Stimulated activated CD8-positive, alpha-beta memory T cell treated with anti-CD3 and anti-CD28 coated beads, Interleukin-12 subunit alpha, Interleukin-12 subunit beta, amount 100 ng/mL, for 1 hour (primary cell): ENCODE measurements at regions not wholly inside any gene's neighbourhood (a gene's known extent, or its start where the extent isn't known, plus 50 kb on each side); places are given as distances from the start of the nearest gene placed in this dataset.

ENCODE experiments used
- DNase-seq: peaks from one replicate; pipeline ENCODE4 v3.0.0-alpha.2; 2020; ENCODE audit warnings: low read depth

GRCh38 chr13:107203146-107203847 lies 635.4 kb upstream of the ARGLU1 start:
- no peak for DNase-seq

DNA sequence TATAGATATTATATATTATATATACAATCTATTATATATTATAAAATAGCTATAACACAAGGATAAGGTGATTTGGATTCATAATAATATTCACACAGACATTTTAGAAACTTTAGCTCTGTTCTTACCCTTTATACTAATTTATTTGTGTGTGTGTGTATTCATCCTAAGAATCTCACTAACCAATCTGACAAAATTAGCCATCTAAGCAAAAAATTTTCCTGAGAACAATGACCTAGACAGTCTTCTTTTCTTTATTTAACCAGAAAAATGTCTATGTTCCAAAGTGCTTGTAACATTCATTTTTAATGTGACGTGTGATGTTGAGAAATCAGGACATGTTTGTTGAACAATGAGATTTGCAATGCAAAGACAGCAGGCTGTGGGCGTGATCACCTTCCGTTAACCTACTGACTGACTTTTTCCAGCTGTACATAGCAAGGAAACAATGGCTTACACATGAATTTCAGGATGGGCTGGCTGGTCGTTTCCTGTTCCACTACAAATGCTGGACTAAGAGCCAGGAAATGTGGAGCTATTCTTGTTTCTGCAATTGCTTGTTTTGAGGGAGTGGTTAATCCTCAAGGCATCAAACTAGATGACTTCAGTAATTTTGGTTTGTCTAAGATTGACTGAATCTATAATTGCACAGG lies 634.6 kb upstream of the ARGLU1 start:
- DNase-seq: no peak

DNA sequence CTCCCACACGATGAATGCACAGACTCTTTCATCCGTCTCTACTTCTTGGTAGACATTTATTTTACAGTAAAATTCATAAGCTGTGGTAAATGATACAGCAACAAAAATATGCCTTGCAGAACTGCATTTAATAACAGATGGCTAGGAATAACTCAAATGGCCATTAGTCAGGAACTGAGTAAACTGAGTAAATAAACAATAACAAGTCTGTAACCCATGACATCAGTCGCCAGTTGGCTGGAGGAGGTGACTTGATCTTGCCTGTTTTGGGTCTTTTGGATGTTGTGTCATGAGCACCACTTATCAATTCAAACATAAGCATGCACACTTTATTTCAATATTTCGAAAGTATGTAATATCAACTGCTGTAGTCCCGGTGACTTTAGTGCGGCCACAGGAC lies 632.6 kb upstream of the ARGLU1 start:
- no peak for DNase-seq

GRCh38 chr13:107192289-107192688 lies 624.4 kb upstream of the ARGLU1 start:
- DNase-seq: no peak

- DNase-seq: no peak
Measured at GRCh38 chr13:107190065-107190464, 622.1 kb upstream of the ARGLU1 start.

DNA sequence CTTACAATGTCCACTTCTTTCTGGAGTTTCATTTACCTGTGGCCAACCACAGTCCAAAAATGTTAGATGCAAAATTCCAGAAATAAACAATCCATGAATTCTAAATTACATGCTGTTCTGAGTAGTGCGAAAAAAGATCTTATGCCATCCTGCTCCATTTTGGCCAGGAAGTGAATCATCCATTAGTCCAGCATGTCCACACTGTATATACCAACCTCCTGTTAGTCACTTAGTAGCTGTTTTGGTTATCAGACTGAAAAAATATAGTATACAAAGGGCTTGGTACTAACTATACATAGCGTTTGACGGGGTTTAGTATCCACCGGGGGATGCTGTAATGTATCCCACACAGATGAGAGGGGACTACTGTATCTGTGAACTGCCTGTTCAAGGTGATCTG lies 618.0 kb upstream of the ARGLU1 start:
- no peak for DNase-seq

GRCh38 chr13:107170270-107170931 lies 602.5 kb upstream of the ARGLU1 start:
- DNase-seq: no peak

- DNase-seq: no peak
Measured at GRCh38 chr13:107157271-107157670, 589.3 kb upstream of the ARGLU1 start.

DNA sequence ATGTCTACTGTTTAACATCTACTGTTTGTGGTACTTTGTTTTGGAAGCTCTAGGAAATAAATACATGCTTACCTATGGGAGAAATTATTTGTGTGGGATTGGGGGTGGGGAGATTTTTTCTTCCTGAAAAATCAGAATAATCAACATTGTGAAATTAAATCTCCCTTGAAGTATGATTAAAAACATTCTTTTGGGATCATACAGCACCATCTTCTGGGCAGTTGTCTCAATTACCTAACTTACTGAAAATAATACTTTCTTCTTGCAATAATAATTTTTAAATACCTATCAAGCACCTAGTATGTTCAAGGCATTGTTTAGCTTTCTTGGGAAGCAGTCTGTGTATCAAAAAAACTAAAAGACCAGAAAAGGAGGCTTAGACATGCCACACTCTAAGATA lies 576.5 kb upstream of the ARGLU1 start:
- DNase-seq: no peak

- no peak for DNase-seq
Measured at GRCh38 chr13:107141767-107142166, 573.8 kb upstream of the ARGLU1 start.

DNA sequence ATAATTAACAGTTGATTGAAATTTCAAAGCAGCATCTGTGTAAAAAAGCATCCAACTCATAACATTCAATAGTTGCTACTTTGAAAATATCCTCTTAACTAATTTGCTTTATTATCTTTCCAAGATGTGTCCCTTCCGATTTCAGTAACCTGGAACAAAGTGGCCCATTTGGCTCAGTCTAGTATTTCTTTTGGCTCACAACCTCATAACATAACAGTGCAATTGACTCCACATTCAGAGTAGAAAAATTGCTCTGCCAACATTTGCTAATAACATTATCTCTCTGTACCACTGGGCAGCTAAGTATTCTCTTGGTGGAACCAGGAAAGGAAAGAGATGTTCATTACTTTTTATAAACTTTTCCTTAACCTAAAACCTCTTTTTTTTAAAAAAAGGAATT lies 571.1 kb upstream of the ARGLU1 start:
- no peak for DNase-seq

- no peak for DNase-seq
Measured at GRCh38 chr13:107138486-107138885, 570.5 kb upstream of the ARGLU1 start.

- no peak for DNase-seq
Measured at GRCh38 chr13:107133950-107134349, 566.0 kb upstream of the ARGLU1 start.

GRCh38 chr13:107130566-107130965 lies 562.6 kb upstream of the ARGLU1 start:
- no peak for DNase-seq

- DNase-seq: no peak
Measured at GRCh38 chr13:107124730-107125129, 556.8 kb upstream of the ARGLU1 start.

DNA sequence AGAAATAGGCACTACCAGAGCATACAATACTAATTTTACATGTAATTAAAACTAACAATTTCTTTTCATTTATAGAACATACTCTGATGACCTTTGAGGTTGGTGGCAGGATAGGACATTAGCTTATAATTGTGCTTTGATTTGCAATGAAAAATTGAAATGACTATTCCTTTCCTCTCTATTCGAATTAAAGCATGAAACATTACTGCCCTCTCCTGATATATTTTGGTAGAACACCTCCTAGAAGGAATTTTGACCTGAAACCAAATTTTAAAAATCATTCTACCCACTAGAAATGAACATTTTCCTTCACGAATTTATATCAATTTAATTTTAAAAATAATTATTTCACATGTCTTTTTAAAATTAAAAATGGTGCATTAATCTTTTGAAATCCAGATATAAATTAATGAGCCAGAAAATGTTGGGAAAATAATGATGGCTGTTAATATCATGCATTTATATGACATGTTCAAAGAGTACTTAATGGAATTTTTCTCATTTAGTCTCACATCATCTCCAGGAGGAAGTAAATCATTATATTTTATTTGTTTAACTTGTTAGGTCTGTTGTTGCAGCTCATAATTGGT lies 556.3 kb upstream of the ARGLU1 start:
- DNase-seq: no peak

- no peak for DNase-seq
Measured at GRCh38 chr13:107121793-107122192, 553.9 kb upstream of the ARGLU1 start.

- no peak for DNase-seq
Measured at GRCh38 chr13:107119989-107120881, 552.3 kb upstream of the ARGLU1 start.

DNA sequence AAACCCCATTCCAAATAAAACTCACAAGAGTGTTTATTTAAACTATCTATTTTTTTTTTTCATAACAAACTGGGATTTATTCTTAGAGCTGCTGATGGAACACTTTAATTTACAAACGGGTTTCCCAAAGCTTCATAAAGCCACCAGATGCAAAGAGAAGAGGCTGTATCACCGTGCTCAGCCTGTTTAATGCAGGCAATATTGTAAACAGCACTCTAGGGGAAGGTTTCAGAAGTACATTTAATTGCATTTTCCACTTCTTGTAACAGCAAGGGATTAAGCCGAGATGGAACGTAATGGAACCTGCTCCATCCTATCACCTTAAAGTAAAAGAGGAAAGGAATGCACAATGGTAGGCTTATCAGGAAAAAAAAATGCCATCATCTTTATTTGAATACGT lies 550.6 kb upstream of the ARGLU1 start:
- no peak for DNase-seq

- no peak for DNase-seq
Measured at GRCh38 chr13:107117327-107118012, 549.5 kb upstream of the ARGLU1 start.

- DNase-seq: no peak
Measured at GRCh38 chr13:107113387-107113786, 545.5 kb upstream of the ARGLU1 start.
